Adrenal gland (tissue), 9 donors: ENCODE measurements at regions not wholly inside any gene's neighbourhood (a gene's known extent, or its start where the extent isn't known, plus 50 kb on each side); places are given as distances from the start of the nearest gene placed in this dataset.

Experiments
- DNase-seq, 7 donors: peaks; one replicate each; pipeline ENCODE4 v3.0.0-alpha.2; 2019 to 2020
- H3K27ac ChIP-seq, 5 donors: fragments of 200-600 bp; sonication (generic) in 4 of 5; 1 replicate in 3 of 5; 2 replicates in 2 of 5; pipeline versions ENCODE4 v1.5.1 to v1.8.0; 2016 to 2020; ENCODE audit warnings: mild to moderate bottlenecking in 1 of 5
- H3K27me3 ChIP-seq: fragments of 200-600 bp; 2 replicates; pipeline ENCODE4 v1.8.0; 2021
- H3K36me3 ChIP-seq, 2 donors: fragments of 200-600 bp; replicated peaks in 1 of 2; 1 replicate in 1 of 2; 2 replicates in 1 of 2; pipeline versions ENCODE4 v1.5.1 to v1.8.0; 2018 to 2022
- H3K4me1 ChIP-seq, 2 donors: fragments of 200-600 bp; replicated peaks in 1 of 2; 1 replicate in 1 of 2; 2 replicates in 1 of 2; pipeline versions ENCODE4 v1.5.1 to v1.8.0; 2018 to 2021
- H3K4me3 ChIP-seq, 4 donors: fragments of 200-600 bp; sonication (generic) in 3 of 4; one replicate each; pipeline ENCODE4 v1.5.1; 2016 to 2018
- H3K9me3 ChIP-seq, 3 donors: fragments of 200-600 bp; sonication (generic) in 1 of 3; replicated peaks in 1 of 3; 1 replicate in 2 of 3; 2 replicates in 1 of 3; pipeline versions ENCODE4 v1.5.1 to v1.8.0; 2016 to 2021
- POLR2A ChIP-seq, 2 donors: fragments of 450-650 bp; IDR thresholded peaks; one replicate each; pipeline ENCODE4 v1.6.1; 2017; ENCODE audit warnings: antibody characterized with exemption in 2 of 2, mild to moderate bottlenecking in 2 of 2, moderate library complexity in 1 of 2
- WGBS, 4 donors: extraction: QIAGEN DNeasy Blood & Tissue Kit in 2 of 4; methylation state at CpG; one replicate each; pipeline versions ENCODE4 v1.1.5 to v1.1.7; 2013 to 2017; 5-methylcytosine and 5-hydroxymethylcytosine counted together
- intact Hi-C, 2 donors: fragments of 100-400 bp; cut with DNase I; formaldehyde crosslinking; loops; one replicate each; pipeline versions ENCODE4 v1.14.1 to v1.15.0; 2022 to 2023
- TF ChIP-seq, protein P1 (sequence below), 6 experiments: fragments of 450-650 bp in 4 of 6; fragments of 200-600 bp in 2 of 6; sonication (generic) in 1 of 6; IDR thresholded peaks; 1 replicate in 5 of 6; 2 replicates in 1 of 6; pipeline versions ENCODE4 v1.5.1 to v1.8.0; 2016 to 2021; ENCODE audit warnings: antibody characterized with exemption in 6 of 6, mild to moderate bottlenecking in 2 of 6, moderate library complexity in 1 of 6
- donor health status: healthy with polysubstance abuse.
- donor health status: Bipolar disorder and iron deficiency.
- donor health status: DM: yes; HTN: yes; CAD: no.
- donor health status: DM: no; HTN: no; CAD: no.
- donor health status: DM: no; HTN: no; CAD: no.

DNA sequence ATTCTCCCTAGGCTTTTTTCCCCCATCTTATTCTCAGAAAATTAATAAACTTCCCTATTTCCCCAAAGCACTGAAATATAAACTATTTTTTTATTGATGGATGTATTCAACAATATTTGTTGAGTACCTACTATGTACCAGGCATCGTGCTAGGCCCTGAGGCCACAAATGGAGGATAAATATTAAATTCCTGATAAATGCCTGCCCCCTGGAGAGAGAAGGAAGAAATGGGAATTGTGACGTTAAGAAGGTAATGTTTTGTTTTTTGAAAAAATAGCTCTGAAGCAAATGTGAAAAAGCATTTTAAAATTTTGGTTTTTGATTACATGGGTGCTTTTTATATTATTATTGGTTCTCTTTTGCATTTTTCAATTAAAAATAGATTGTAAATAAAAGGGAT, 60.5 kb upstream of the DPT start:
- Histone ChIP-seq H3K9me3 (no peaks in the 10 kb centered on the region), H3K27ac (no peak overlapping the region), H3K27me3 (no peaks in the 10 kb centered on the region), H3K36me3 (no peaks in the 10 kb centered on the region), H3K4me3 (no peak overlapping the region), H3K4me1 (no peaks in the 10 kb centered on the region)
- no peak for DNase-seq
- TF ChIP-seq, protein P1, sequence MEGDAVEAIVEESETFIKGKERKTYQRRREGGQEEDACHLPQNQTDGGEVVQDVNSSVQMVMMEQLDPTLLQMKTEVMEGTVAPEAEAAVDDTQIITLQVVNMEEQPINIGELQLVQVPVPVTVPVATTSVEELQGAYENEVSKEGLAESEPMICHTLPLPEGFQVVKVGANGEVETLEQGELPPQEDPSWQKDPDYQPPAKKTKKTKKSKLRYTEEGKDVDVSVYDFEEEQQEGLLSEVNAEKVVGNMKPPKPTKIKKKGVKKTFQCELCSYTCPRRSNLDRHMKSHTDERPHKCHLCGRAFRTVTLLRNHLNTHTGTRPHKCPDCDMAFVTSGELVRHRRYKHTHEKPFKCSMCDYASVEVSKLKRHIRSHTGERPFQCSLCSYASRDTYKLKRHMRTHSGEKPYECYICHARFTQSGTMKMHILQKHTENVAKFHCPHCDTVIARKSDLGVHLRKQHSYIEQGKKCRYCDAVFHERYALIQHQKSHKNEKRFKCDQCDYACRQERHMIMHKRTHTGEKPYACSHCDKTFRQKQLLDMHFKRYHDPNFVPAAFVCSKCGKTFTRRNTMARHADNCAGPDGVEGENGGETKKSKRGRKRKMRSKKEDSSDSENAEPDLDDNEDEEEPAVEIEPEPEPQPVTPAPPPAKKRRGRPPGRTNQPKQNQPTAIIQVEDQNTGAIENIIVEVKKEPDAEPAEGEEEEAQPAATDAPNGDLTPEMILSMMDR (IDR thresholded peaks at IDR 0.05) = no peak
- TF ChIP-seq POLR2A (IDR thresholded peaks at IDR 0.05) = no peak
- intact Hi-C loops = no loop called here
- WGBS, 4 donors = 80 to 85% (median 82%) methylated on average over 2 of the region's 2 CpGs

DNA sequence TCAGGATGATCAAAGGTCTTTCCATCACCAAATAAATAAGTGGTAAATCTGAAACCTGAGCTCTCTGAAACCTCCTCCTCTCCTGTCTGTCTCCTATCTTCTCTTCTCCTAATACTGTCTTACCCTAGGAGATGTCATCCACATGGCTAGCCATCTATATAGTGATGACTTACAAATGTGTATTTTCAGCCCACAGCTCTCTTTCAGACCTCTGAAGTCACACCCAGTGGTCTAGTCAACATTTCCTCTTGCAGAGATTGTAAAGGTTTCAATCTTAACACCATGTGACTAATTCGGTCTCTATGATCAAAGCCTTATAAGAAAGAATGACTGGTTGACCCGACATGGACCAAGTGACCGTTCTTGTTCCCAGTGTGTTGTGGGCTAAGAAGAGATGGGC, 63.1 kb upstream of the DPT start:
- intact Hi-C loops = no loop called here

DNA sequence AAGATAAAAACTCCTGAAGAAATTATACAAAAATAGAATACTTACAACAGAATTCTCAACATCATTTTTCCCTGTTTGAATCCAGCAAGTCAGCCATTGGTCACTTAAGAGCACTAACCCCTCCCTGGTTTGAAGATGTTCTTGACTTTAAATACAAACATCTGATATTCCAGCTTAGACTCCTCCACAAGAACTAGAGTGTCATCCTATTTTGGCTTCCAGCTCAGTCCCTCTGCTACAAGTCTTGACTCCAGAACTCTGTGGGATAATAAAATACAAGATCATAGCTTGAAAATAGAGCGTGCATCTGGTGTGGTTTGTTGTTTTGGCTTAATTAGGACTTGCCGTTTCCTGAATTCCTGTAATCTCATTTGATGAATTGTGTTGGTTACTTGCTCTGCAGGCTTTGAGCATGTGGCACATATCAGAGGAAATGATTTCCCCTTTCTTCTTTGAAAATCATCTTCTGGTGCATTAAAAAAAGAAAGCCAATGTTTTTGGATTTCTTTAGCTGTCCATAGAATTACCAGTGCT, 63.7 kb upstream of the DPT start:
- Histone ChIP-seq H3K27me3 (no peaks in the 10 kb centered on the region), H3K36me3 (no peaks in the 10 kb centered on the region), H3K9me3 (no peaks in the 10 kb centered on the region), H3K27ac (no peak overlapping the region), H3K4me1 (no peaks in the 10 kb centered on the region), H3K4me3 (no peak overlapping the region)
- TF ChIP-seq, protein P1 (IDR thresholded peaks at IDR 0.05) = no peak
- TF ChIP-seq POLR2A (IDR thresholded peaks at IDR 0.05) = no peak
- DNase-seq = no peak
- intact Hi-C loops = no loop called here
- 40 to 59% (median 50%) methylated on average over 2 of the region's 2 CpGs for WGBS, 4 donors

More for the DNA sequence above, 63.1 kb upstream of the DPT start:
- H3K27me3 ChIP-seq = no peaks in the 10 kb centered on the region
- no peak overlapping the region for H3K4me3 ChIP-seq
- TF ChIP-seq POLR2A (IDR thresholded peaks at IDR 0.05) = no peak
- TF ChIP-seq, protein P1 (IDR thresholded peaks at IDR 0.05) = no peak
- H3K9me3 ChIP-seq = no peaks in the 10 kb centered on the region
- H3K4me1 ChIP-seq = no peaks in the 10 kb centered on the region
- no peak for DNase-seq
- 85 to 90% (median 86%) methylated on average over 3 of the region's 3 CpGs for WGBS, 4 donors
- no peak overlapping the region for H3K27ac ChIP-seq
- no peaks in the 10 kb centered on the region for H3K36me3 ChIP-seq

DNA sequence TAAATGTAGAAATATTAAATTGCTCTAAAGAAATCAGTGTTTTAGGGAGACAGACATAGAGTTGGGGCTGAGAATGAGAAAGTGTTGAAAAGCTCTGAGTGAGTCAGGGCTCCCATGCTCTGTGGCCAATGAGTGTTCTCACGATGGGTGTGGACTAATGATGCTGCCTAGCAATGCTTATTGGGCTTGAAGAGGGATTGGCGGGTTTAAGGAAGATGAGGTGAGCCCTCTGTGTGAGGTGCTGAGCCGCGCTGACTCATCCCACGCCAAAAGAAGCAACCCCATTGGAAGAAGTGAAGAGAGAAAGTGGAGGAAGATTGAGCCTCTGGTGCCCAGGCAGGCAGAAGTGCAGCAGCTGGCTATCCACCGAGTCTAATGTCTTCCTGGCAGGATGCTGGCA, 65.1 kb upstream of the DPT start:
- Histone ChIP-seq H3K36me3 (no peaks in the 10 kb centered on the region), H3K4me1 (no peaks in the 10 kb centered on the region), H3K9me3 (no peaks in the 10 kb centered on the region), H3K4me3 (no peak overlapping the region), H3K27me3 (no peaks in the 10 kb centered on the region), H3K27ac (no peak overlapping the region)
- TF ChIP-seq, protein P1 (IDR thresholded peaks at IDR 0.05) = no peak
- intact Hi-C loops = no loop called here
- WGBS, 4 donors = 80 to 95% (median 88%) methylated on average over 6 of the region's 6 CpGs
- no peak for DNase-seq
